ENCODE measurements at regions not wholly inside any gene's neighbourhood (a gene's known extent, or its start where the extent isn't known, plus 50 kb on each side); places are given as distances from the start of the nearest gene placed in this dataset.
"Not testable (repeated sequence)": the region's sequence is repeated elsewhere in the genome, so short reads cannot be mapped to it uniquely, and the experiment has no call there.

DNA sequence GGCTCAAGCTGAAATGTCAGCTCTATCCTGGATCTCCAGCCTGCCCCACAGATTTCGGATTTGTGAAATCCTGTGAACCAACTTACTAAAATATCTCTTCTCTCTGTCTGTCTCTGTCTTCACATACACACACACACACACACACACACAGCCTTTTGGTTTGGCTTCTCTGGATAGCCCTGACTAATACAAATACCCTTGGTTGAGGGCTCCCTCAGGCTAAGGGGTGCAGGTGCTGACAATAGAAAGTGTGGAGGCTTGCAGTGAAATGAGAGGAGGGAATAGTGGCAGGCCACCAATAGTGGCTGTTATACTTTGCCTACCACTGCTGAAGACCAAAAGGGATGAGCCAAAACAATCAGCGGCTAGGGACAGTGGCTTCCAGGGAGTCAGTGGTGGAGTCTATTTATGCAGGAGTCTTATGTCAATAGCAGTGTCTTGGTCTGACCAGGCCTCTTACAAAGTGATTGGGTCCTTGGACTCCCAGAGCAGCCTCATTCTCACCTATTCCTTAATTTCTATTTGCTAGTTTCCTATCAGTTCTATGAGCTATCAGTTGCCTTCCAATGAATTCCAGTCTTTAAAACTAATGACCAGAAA, 93.2 kb upstream of the GAS1 start:
- ATAC-seq (no peak), DNase-seq (no peak)
- intact Hi-C loops (cut with DNase I): no loop called here
- no peaks in the 10 kb centered on the region for H3K9me3 ChIP-seq
- no peaks in the 10 kb centered on the region for H3K27me3 ChIP-seq
- TF ChIP-seq, protein P1, sequence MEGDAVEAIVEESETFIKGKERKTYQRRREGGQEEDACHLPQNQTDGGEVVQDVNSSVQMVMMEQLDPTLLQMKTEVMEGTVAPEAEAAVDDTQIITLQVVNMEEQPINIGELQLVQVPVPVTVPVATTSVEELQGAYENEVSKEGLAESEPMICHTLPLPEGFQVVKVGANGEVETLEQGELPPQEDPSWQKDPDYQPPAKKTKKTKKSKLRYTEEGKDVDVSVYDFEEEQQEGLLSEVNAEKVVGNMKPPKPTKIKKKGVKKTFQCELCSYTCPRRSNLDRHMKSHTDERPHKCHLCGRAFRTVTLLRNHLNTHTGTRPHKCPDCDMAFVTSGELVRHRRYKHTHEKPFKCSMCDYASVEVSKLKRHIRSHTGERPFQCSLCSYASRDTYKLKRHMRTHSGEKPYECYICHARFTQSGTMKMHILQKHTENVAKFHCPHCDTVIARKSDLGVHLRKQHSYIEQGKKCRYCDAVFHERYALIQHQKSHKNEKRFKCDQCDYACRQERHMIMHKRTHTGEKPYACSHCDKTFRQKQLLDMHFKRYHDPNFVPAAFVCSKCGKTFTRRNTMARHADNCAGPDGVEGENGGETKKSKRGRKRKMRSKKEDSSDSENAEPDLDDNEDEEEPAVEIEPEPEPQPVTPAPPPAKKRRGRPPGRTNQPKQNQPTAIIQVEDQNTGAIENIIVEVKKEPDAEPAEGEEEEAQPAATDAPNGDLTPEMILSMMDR (IDR thresholded peaks at IDR 0.05): no peak
- no peak for TF ChIP-seq POLR2A (IDR thresholded peaks at IDR 0.05)
- H3K36me3 ChIP-seq (replicated peaks in 1 of 2; ENCODE audit: insufficient read depth in 1 of 2, low read depth in 2 of 2): no peaks in the 10 kb centered on the region
- H3K27ac ChIP-seq: no peak overlapping the region
- H3K4me3 ChIP-seq: no peak overlapping the region
- 80 to 81% methylated on average over 2 of the region's 2 CpGs for WGBS, 2 donors
- H3K4me1 ChIP-seq: no peaks in the 10 kb centered on the region

DNA sequence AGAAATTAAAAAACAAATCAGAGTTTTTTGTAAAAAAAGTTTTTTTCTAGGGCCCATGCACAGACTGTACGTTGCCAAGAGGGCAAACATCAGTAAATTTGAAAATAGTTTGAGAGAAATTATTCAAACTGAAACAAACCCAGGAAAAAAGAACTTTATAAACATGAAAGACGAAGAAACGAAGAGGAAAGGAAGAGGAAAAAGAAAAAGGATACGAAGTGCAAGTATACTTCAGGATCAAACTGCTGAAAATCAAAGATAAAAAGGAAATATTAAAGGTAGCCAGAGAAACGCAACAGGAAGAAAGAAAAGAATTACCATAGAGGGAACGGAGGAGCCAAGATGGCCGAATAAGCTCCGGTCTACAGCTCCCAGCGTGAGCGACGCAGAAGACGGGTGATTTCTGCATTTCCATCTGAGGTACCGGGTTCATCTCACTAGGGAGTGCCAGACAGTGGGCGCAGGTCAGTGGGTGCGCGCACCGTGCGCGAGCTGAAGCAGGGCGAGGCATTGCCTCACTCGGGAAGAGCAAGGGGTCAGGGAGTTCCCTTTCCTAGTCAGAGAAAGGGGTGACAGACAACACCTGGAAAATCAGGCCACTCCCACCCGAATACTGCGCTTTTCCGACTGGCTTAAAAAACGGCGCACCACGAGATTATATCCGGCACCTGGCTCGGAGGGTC, 94.4 kb upstream of the GAS1 start:
- intact Hi-C loops (cut with DNase I); H3K36me3 ChIP-seq (replicated peaks in 1 of 2; ENCODE audit: insufficient read depth in 1 of 2, low read depth in 2 of 2); DNase-seq; H3K4me1 ChIP-seq; H3K4me3 ChIP-seq; ATAC-seq; H3K9me3 ChIP-seq; H3K27ac ChIP-seq; H3K27me3 ChIP-seq: not testable (repeated sequence)
- WGBS, 2 donors: 85% methylated on average over 14 to 29 of the region's 29 CpGs

DNA sequence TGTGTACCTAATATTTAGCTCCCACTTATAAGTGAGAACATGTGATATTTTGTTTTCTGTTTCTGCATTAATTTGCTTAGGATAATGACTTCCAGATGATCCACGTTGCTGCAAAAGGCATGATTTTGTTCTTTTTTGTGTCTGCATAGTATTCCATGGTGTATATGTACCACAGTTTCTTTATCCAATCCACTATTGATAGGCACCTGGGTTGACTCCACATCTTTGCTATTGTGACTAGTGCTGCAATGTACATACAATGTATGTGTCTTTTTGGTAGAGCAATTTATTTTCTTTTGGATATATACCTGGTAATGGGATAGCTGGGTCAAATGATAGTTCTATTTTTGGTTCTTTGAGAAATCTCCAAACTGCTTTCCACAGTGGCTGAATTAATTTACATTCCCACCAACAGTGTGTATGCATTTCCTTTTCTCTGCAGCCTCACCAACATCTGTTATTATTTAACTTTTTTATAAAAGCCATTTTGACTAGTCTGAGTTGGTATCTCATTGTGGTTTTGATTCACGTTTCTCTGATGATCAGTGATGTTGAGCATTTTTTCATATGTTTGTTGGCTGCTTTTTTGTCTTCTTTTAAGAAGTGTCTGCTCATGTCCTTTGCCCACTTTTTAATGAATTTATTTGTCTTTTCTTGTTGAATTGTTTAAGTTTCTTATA, 102.8 kb upstream of the GAS1 start:
- intact Hi-C loops (cut with DNase I); H3K4me3 ChIP-seq; H3K36me3 ChIP-seq (replicated peaks in 1 of 2; ENCODE audit: insufficient read depth in 1 of 2, low read depth in 2 of 2); H3K27me3 ChIP-seq; H3K4me1 ChIP-seq; DNase-seq; H3K27ac ChIP-seq; ATAC-seq; H3K9me3 ChIP-seq: not testable (repeated sequence)
- WGBS, 2 donors: 50 to 54% methylated on average over 2 of the region's 2 CpGs

DNA sequence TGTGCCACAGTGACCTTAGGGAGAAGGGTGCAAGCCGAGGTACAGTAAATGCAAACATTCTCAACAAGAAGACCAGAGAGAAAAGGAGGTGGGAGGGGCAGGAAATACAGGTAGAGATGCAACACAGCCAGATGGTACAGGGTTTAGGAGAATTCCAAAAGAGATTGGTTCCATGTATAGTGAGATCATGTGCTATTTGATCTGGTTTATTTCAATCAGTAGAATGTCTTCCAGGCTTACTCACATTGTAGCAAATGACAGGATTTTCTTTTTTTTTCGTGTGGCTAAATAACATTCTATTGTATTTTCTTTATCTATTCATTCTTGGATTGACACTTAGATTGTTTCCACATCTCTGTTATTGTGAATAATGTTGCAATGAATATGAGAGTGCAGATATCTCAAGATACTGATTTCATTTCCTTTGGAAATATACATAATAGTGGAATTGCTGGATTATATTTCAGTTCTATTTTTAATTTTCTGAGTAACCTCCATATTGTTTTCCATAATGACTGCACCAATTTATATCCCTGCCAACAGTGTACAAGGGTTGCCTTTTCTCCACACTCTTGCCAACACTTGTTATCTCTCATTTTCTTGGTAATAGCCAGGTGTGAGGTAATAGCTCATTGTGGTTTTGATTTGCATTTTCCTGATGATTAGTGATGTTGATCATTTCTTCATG, 107.8 kb upstream of the GAS1 start:
- DNase-seq (no peak), ATAC-seq (peak; percentile 60)
- Histone ChIP-seq H3K9me3 (no peaks in the 10 kb centered on the region), H3K4me3 (no peak overlapping the region), H3K36me3 (replicated peaks in 1 of 2; ENCODE audit: insufficient read depth in 1 of 2, low read depth in 2 of 2) (no peaks in the 10 kb centered on the region), H3K27me3 (no peaks in the 10 kb centered on the region), H3K4me1 (peaks cover 12% of the 10 kb centered on the region), H3K27ac (no peak overlapping the region)
- TF ChIP-seq, protein P1 (IDR thresholded peaks at IDR 0.05): no peak
- no peak for TF ChIP-seq POLR2A (IDR thresholded peaks at IDR 0.05)
- WGBS, 2 donors: 59 to 66% methylated on average over 2 of the region's 2 CpGs
- intact Hi-C loops (cut with DNase I): no loop called here

DNA sequence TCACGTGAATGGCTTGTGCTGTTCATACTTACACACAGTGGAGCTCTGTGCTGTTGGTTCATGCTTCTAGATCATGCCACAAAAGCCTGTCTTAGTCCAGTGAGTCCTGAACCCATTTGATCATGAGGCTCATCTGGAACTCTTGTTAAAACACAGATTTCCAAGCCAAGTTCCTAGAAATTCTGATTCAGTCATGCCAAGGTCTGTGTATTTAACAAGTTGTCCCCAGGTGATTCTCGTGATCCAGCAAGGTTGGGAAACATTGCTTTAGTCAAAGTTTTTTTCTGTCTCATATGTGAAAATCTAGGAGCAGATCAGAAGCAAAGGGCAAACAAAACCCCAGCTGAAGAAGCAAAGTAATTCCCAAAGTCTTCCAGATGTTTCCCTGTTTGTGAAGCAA, 112.5 kb upstream of the GAS1 start:
- intact Hi-C loops (cut with DNase I): no loop called here
- DNase-seq (peak in 3 of 4 donors; percentile 48 to 62 (median 57)), ATAC-seq (peak; percentile 81)
- Histone ChIP-seq H3K36me3 (replicated peaks in 1 of 2; ENCODE audit: insufficient read depth in 1 of 2, low read depth in 2 of 2) (no peaks in the 10 kb centered on the region), H3K4me3 (no peak overlapping the region), H3K27ac (peak overlapping the region in 3 of 4 donors; percentile 22 to 53 (median 41)), H3K9me3 (no peaks in the 10 kb centered on the region), H3K27me3 (no peaks in the 10 kb centered on the region), H3K4me1 (peaks cover 23% of the 10 kb centered on the region)
- 54 to 58% methylated on average over 2 of the region's 2 CpGs for WGBS, 2 donors
- no peak for TF ChIP-seq POLR2A (IDR thresholded peaks at IDR 0.05)
- TF ChIP-seq, protein P1 (IDR thresholded peaks at IDR 0.05): no peak
